CD14-positive monocyte (primary cell): ENCODE measurements at regions not wholly inside any gene's neighbourhood (a gene's known extent, or its start where the extent isn't known, plus 50 kb on each side); places are given as distances from the start of the nearest gene placed in this dataset.

Experiments
- DNase-seq, 3 donors: peaks; one replicate each; pipeline ENCODE4 v3.0.0-alpha.2; 2011 to 2022
- H2AFZ ChIP-seq: 2 replicates; pipeline ENCODE4 v1.6.0; 2012; ENCODE audit warnings: mild to moderate bottlenecking, low read depth, low read length, inconsistent platforms; ENCODE audit not compliant: insufficient read depth, poor library complexity, severe bottlenecking
- H3K27ac ChIP-seq, 2 donors: 1 replicate in 1 of 2; 2 replicates in 1 of 2; pipeline ENCODE4 v1.5.1; 2012 to 2013; ENCODE audit warnings: low read length in 2 of 2, control low read depth in 1 of 2, inconsistent platforms in 1 of 2, low read depth in 1 of 2, mild to moderate bottlenecking in 1 of 2
- H3K27me3 ChIP-seq, 2 donors: one replicate each; pipeline versions ENCODE4 v1.6.0 to v1.6.1; 2011 to 2013; ENCODE audit warnings: low read length in 2 of 2; ENCODE audit not compliant: control insufficient read depth in 2 of 2, insufficient read depth in 2 of 2
- H3K36me3 ChIP-seq, 2 donors: replicated peaks in 1 of 2; 1 replicate in 1 of 2; 2 replicates in 1 of 2; pipeline versions ENCODE4 v1.5.1 to v1.6.1; 2012 to 2013; ENCODE audit warnings: low read length in 2 of 2, control low read depth in 1 of 2, inconsistent platforms in 1 of 2, mild to moderate bottlenecking in 1 of 2; ENCODE audit not compliant: insufficient read depth in 2 of 2, control insufficient read depth in 1 of 2
- H3K4me1 ChIP-seq, 2 donors: 1 replicate in 1 of 2; 2 replicates in 1 of 2; pipeline versions ENCODE4 v1.5.1 to v1.6.1; 2012 to 2013; ENCODE audit warnings: low read length in 2 of 2, control low read depth in 1 of 2, inconsistent platforms in 1 of 2, mild to moderate bottlenecking in 1 of 2, moderate library complexity in 1 of 2; ENCODE audit not compliant: insufficient read depth in 2 of 2, control insufficient read depth in 1 of 2
- H3K4me2 ChIP-seq: replicated peaks from 2 replicates; pipeline ENCODE3; 2012; ENCODE audit warnings: low read length, moderate library complexity, mild to moderate bottlenecking; ENCODE audit not compliant: poor library complexity, severe bottlenecking; ENCODE audit errors: extremely low read depth
- H3K4me3 ChIP-seq, 3 experiments: fragments of 200-600 bp in 1 of 3; sonication (generic) in 1 of 3; replicated peaks in 1 of 3; 1 replicate in 2 of 3; 2 replicates in 1 of 3; pipeline ENCODE4 v1.5.1; 2011 to 2013; ENCODE audit warnings: low read length in 3 of 3, mild to moderate bottlenecking in 3 of 3, control low read depth in 2 of 3, low read depth in 2 of 3, inconsistent platforms in 1 of 3, moderate library complexity in 1 of 3
- H3K79me2 ChIP-seq: 2 replicates; pipeline ENCODE4 v1.6.0; 2012; ENCODE audit warnings: mild to moderate bottlenecking, control low read depth, inconsistent platforms, low read length, moderate library complexity; ENCODE audit not compliant: insufficient read depth
- H3K9ac ChIP-seq: 2 replicates; pipeline ENCODE4 v1.6.0; 2017; ENCODE audit warnings: low read length, mild to moderate bottlenecking; ENCODE audit not compliant: insufficient read depth, poor library complexity, severe bottlenecking
- H3K9me3 ChIP-seq, 2 donors: replicated peaks in 1 of 2; 1 replicate in 1 of 2; 2 replicates in 1 of 2; pipeline versions ENCODE4 v1.5.1 to v1.6.1; 2012 to 2013; ENCODE audit warnings: low read length in 2 of 2, control low read depth in 1 of 2; ENCODE audit not compliant: control insufficient read depth in 1 of 2, insufficient read depth in 1 of 2
- H4K20me1 ChIP-seq: 2 replicates; pipeline ENCODE4 v1.6.0; 2012; ENCODE audit warnings: mild to moderate bottlenecking, low read length, control low read depth, moderate library complexity; ENCODE audit not compliant: insufficient read depth
- H3K27ac Mint-ChIP-seq, 7 donors: one replicate each; pipeline ENCODE4 v1.8.0; 2020; ENCODE audit warnings: mild to moderate bottlenecking in 7 of 7, mixed read lengths in 7 of 7, moderate library complexity in 6 of 7, inconsistent platforms in 2 of 7
- H3K27me3 Mint-ChIP-seq, 3 donors: one replicate each; pipeline ENCODE4 v1.8.0; 2021 to 2022; ENCODE audit warnings: low read depth in 3 of 3, mild to moderate bottlenecking in 3 of 3, mixed read lengths in 3 of 3, moderate library complexity in 3 of 3, inconsistent platforms in 1 of 3
- H3K36me3 Mint-ChIP-seq, 2 donors: one replicate each; pipeline ENCODE4 v1.8.0; 2020; ENCODE audit warnings: mixed read lengths in 2 of 2, inconsistent platforms in 1 of 2, mild to moderate bottlenecking in 1 of 2
- H3K4me1 Mint-ChIP-seq: one replicate; pipeline ENCODE4 v1.8.0; 2020; ENCODE audit warnings: mild to moderate bottlenecking, mixed read lengths
- H3K4me3 Mint-ChIP-seq, 2 donors: one replicate each; pipeline ENCODE4 v1.8.0; 2020; ENCODE audit warnings: mild to moderate bottlenecking in 2 of 2, mixed read lengths in 2 of 2, moderate library complexity in 1 of 2
- H3K9me3 Mint-ChIP-seq, 7 donors: one replicate each; pipeline ENCODE4 v1.8.0; 2020 to 2022; ENCODE audit warnings: mixed read lengths in 7 of 7, mild to moderate bottlenecking in 6 of 7, moderate library complexity in 6 of 7, inconsistent platforms in 2 of 7
- WGBS: methylation state at CpG from one replicate; pipeline ENCODE4 v1.1.5; 2013; ENCODE audit warnings: missing lambda C conversion rate; ENCODE audit not compliant: insufficient coverage; 5-methylcytosine and 5-hydroxymethylcytosine counted together
- intact Hi-C, 2 donors: fragments of 100-400 bp; cut with micrococcal nuclease; formaldehyde crosslinking; loops; one replicate each; pipeline versions ENCODE4 v1.15.0 to v1.15.1; 2023
- TF ChIP-seq, protein P1 (sequence below): fragments of 200-600 bp; IDR thresholded peaks from one replicate; pipeline ENCODE4 v1.8.0; 2022; ENCODE audit warnings: antibody characterized with exemption, mild to moderate bottlenecking

DNA sequence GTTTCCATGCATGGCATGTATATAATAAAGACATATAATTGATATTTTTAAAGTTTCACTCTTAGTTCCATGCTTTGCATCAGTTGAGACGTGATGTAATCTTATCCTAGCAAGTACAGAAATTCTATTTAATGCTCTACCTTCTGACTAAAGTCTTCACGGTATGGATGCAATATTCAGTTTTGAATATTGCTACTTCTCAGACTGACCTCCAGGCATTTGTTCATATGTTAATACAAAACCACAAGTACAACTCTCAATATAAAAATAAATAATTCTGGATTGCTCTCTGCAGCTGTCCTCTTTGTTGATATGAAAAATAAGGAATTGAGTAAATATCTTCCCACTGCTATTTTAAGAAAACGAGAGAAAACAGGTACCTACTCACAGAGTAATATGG is 309.8 kb upstream of the HAND2 start:
- Mint-ChIP-seq H3K9me3 (peaks cover 0 to 10% (median 2%) of the 10 kb centered on the region in 7 donors), H3K27ac (no peak overlapping the region), H3K27me3 (peaks cover 0 to 4% (median 0%) of the 10 kb centered on the region in 3 donors), H3K4me3 (no peak overlapping the region), H3K4me1 (no peaks in the 10 kb centered on the region), H3K36me3 (no peaks in the 10 kb centered on the region)
- Histone ChIP-seq H2AFZ (no peak overlapping the region), H3K4me1 (no peaks in the 10 kb centered on the region), H3K4me2 (no peak overlapping the region), H3K27me3 (no peaks in the 10 kb centered on the region), H4K20me1 (no peaks in the 10 kb centered on the region), H3K9me3 (peaks cover 0 to 3% of the 10 kb centered on the region in 2 donors), H3K9ac (no peak overlapping the region), H3K79me2 (no peaks in the 10 kb centered on the region), H3K4me3 (no peak overlapping the region), H3K36me3 (no peaks in the 10 kb centered on the region), H3K27ac (no peak overlapping the region)
- DNase-seq = no peak
- TF ChIP-seq, protein P1, sequence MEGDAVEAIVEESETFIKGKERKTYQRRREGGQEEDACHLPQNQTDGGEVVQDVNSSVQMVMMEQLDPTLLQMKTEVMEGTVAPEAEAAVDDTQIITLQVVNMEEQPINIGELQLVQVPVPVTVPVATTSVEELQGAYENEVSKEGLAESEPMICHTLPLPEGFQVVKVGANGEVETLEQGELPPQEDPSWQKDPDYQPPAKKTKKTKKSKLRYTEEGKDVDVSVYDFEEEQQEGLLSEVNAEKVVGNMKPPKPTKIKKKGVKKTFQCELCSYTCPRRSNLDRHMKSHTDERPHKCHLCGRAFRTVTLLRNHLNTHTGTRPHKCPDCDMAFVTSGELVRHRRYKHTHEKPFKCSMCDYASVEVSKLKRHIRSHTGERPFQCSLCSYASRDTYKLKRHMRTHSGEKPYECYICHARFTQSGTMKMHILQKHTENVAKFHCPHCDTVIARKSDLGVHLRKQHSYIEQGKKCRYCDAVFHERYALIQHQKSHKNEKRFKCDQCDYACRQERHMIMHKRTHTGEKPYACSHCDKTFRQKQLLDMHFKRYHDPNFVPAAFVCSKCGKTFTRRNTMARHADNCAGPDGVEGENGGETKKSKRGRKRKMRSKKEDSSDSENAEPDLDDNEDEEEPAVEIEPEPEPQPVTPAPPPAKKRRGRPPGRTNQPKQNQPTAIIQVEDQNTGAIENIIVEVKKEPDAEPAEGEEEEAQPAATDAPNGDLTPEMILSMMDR = no peak
- WGBS = no CpG with 5 or more reads among the region's 3 CpGs
- intact Hi-C loops = no loop called here

DNA sequence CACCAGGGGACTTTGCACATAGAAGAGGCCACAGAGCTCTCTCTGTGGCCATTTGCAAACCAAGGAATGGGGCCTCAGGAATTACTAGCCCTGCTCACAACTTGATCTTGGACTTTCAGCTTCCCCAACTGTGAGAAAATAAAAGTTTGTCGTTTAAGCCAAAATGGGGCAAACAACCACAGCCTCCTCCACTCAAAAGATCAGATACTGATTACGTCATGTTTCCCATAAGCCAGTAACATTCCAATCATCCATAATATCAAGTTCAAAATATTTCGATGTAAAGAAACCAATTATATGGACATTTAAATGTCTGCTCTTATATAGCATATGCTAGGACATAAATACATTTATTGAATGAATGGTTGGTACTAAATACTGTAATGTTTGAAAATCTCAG is 307.5 kb upstream of the HAND2 start:
- intact Hi-C loops = no loop called here
- H3K4me3 Mint-ChIP-seq = no peak overlapping the region
- Histone ChIP-seq H2AFZ (no peak overlapping the region), H4K20me1 (no peaks in the 10 kb centered on the region), H3K36me3 (no peaks in the 10 kb centered on the region), H3K27ac (no peak overlapping the region), H3K4me2 (no peak overlapping the region), H3K4me3 (no peak overlapping the region), H3K4me1 (no peaks in the 10 kb centered on the region), H3K79me2 (no peaks in the 10 kb centered on the region), H3K9ac (no peak overlapping the region), H3K27me3 (peaks cover 0 to 2% of the 10 kb centered on the region in 2 donors), H3K9me3 (no peaks in the 10 kb centered on the region)
- no peak overlapping the region for H3K27ac Mint-ChIP-seq
- H3K9me3 Mint-ChIP-seq = peaks cover 0 to 2% (median under 1%) of the 10 kb centered on the region in 7 donors
- WGBS = no CpG with 5 or more reads among the region's 3 CpGs
- TF ChIP-seq, protein P1 = no peak
- H3K27me3 Mint-ChIP-seq = peaks cover 0 to 8% (median 0%) of the 10 kb centered on the region in 3 donors
- no peaks in the 10 kb centered on the region for H3K36me3 Mint-ChIP-seq
- no peak for DNase-seq
- H3K4me1 Mint-ChIP-seq = no peaks in the 10 kb centered on the region
